ENCODE measurements at regions not wholly inside any gene's neighbourhood (a gene's known extent, or its start where the extent isn't known, plus 50 kb on each side); places are given as distances from the start of the nearest gene placed in this dataset.

DNA sequence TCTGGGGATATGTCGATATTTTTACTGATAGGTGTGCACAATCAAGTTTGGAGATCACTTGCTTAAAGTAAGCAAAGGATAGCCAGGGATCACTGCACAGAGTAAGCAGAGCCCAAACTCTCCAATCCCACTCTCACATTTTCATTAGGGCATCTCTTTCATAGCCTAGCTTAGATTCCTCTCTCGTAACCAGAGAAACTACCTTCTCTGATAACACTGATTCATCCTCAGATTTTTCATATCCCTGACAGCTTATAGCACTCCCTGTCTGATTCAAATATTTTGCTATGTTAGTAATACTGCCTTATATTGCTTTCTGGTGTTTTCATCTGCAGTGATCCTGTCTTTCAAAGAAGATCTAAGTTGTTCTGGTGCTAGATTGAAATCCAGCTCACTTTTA lies 123.7 kb downstream of the CBLL2 start:
- no peak for DNase-seq

DNA sequence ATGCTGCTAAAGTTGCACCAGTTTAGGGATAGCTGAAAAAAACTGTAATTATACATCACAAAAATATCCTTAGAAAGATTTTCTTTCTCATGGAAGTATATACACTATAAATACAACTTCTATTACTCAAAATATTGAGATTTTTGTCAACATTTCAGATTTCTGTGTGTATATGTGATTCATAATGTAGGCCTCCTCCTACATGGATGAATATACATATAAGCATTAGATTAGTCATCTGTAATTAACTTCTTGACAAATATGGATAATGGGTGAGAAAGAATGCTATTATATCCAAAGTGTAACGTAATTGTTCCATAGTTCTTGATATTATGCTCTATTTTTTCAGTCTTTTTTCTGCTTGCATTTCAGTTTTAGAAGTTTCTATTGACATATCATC lies 124.9 kb downstream of the CBLL2 start:
- DNase-seq: no peak

DNA sequence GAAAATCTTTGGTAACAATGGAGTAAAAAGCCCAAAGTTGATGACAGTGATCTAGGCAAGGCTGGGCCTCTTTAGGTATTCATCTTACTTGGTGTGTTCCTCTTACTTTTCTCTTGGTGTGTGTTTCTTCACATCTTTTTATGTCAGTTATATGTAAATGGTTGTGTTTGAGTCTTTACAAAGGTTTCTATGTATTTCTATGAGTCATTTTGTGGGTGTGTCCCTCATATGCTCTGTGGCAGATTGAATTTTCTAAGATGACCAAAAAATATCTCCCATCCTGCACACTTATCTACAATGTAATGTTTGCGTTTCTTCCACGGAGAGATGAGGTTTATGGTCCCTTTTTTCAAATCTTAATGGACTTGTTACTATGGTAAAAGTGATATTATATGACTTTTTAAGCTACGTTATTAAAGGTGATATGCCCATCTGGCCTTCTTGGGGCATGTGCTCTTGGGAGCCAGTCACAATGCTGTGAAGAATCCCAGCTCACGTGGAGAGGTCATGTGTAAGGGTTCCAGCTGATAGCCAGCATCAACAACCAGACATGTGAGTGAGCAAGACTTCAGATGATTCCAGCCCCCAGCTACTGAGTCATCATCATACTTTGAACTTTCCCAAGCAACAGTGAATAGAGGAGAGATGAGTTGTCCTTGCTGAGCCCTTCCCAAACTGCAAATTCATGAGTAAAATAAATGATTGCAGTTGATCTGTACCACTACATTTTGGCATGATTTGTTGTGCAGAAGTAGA lies 126.9 kb downstream of the CBLL2 start:
- no peak for DNase-seq

DNA sequence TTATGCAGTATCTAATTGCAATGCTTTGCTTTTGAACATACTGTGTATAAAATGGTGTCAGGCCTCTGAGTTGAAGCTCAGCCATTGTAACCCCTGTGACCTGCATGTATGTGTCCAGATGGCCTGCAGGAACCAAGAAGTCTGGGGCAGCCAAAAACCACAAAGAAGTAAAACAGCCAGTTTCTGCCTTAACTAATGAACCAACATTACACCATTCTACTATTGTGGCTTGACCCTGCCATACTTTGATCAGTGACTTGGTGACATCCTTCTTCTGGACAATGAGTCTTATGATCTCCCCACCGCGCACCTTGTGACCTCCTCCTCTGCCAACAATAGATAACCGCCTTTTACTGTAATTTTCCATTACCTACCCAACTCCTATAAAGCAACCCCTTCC lies 131.6 kb downstream of the CBLL2 start:
- DNase-seq: no peak

DNA sequence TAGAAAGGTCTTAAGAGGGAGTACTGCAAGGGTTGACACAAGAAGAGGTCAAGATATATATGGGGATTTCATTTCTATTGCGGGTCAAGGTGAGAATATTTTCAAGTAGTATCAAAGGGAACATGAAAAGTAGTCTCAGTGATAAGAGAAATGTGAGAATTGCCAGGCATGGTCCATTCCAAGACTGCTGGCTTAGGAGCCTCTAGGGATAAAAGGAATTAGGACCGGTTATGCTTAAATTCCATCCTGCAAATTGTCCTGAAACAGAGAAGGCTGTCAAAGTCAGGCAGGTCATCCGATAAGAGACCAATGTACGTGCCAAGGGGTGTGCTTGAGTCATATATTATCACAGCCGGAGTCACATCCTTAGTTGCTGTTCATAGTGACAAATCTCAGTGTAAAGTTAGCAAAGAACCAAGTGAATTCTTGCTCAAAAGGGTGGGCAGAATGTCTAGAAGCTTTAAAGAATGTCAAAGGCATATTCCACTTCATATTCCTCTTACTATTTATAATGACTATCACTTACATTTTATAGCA lies 133.6 kb downstream of the CBLL2 start:
- DNase-seq: no peak

DNA sequence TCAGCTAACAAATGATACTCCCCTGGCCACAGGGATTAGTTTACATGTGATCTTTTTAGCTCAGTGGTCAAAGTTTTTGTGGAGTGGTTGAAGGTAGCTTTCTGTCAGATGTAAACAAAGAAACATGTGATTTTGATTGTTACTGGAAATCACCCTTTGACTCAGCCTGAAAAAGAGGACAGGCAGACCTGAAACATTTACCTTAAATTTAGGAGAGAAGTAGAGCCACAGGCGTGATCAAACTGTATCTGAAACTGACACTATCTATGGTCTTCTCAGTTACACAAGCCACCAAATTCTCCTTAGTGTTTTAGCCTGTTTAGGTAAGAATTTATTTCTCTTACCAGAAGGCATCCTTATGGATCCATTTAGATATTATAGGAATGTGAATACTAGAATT lies 136.7 kb downstream of the CBLL2 start:
- no peak for DNase-seq

DNA sequence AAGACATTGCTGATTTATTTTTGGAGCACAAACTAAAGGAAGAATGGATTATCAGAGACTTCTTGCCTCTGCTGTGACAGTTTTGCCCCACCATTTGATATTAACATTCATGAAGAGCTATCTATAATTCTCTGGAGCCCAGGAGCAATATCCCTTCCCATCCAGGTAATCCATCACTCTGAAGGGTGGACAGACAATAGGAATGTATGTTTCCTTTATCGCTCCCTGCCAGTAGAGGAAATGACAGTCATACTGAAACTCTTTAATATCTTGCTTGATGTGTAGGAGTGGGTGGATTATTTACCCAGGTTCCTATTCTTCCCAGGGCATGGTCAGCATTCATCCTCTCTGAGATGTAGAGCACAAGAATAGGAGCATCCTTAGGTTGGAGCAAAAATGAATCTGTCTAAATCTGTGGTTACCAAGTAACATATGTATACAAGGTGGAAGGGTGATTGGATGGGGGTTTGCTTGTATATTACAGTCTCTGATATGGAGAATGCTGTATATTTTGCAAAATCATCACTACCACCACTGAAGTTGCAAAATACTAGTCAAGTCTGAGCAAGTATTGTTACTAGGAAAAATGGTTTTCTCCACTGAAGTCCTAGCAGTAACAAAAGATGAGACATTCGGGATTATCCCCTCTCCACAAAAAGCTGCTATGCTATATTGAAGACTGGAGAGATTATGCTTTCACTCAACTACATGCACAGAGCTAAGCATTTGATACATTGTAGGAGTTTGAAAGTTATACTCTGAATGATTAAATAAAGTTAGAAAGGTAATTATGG lies 151.6 kb downstream of the CBLL2 start:
- no peak for DNase-seq

DNA sequence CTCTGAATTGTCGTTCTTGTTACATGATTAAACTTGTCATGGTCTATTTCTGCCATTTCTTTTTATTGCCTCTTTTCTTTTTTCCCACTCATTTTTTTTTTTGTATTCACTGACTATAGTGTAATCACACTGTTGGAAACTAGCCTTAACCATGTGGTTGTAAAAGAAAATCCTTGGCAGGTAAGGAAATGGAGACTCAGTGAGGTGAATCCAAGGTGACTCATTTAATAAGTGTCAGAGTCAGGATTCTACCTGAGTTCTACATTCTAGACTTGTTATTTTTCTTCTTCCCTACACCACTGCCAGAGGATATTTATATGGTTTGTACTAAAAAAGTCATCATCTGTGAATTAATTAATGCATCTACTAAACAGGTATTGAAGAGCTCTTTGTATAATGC lies 152.2 kb downstream of the CBLL2 start:
- DNase-seq: no peak

DNA sequence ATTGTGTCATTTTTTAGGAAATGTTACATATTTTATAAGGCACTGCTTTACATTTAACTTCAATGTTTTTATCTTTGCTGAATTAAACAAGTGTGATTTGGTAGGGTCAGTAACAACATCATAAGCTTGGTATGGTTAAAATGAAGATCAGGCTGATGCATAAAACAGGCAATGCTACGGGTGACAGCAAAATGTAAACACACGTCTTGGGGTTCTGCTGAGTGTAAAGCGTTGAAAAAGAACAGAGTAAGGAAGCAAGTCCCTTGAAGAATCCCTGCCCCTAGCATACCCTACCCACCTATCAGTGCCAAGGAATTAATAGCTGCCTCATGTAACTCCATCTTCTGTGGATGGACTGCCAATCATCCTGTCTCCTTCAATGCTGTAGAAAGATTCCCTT lies 157.0 kb downstream of the CBLL2 start:
- no peak for DNase-seq

DNA sequence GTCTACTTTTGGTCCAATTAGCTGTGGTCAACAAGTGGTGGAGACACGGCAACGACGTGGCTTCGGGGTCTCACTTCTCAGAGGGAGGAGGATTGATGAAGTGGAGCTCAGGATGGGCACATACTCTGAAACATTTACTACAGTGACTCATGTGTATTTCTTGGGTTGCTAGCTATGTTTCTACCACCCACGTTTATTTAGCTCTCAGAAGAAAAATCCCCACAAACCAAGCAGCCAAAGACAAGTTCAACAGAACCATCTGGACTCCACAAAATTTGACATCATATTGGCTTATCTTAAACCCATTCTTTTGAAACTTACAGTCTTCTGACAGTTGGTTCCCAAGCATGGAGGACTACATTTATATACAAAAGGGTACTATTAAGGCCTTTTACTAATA lies 158.0 kb downstream of the CBLL2 start:
- no peak for DNase-seq

DNA sequence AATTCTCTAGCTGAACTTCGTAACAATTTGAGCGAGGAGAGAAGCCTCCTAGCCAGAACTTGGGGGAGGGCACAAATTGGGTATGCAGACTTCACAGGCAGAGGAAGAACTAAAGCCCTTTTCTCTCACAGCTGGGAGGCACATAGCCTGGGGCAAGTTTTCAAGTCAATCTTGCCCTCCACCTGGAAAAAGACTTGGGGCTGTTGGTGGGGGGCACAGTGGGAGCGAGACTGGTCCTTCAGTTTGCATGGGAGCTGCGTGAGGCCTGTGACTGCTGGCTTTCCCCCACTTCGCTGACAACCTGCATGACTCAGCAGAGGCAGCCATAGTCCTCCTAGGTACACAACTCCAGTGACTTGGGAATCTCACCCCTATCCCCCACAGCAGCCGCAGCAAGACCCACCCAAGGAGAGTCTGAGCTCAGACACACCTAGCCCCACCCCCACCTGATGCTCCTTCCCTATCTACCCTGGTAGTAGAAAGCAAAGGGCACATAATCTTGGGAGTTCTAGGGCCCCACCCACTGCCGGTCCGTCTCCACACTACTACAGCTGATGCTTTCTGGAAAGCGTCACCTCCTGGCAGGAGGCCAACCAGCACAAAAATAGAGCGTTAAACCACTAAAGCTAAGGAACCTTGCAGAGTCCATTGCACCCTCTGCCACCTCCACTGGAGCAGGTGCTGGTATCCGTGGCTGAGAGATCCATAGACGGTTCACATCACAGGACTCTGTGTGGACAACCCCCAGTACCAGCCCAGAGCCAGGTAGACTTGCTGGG lies 160.8 kb downstream of the CBLL2 start:
- DNase-seq: peak; percentile 26

DNA sequence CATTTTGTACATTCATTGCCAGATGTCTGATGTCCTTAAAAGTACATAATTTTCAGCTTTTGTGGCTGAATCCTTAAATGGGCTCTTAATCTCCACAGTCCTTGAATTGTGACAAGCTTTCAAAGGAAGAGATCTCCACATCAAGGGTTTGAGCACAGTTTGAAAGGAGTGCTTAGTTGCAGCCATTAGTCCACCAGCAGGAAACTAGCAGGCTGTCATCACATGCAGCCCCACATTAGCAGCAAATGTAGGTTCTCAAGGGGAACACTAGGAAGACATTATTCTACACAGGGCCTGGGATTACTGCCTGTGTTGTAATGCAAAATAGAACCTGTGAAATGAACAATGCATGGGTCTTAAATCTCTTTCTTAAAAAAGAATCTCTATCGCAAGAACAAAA lies 173.2 kb downstream of the CBLL2 start:
- no peak for DNase-seq

DNA sequence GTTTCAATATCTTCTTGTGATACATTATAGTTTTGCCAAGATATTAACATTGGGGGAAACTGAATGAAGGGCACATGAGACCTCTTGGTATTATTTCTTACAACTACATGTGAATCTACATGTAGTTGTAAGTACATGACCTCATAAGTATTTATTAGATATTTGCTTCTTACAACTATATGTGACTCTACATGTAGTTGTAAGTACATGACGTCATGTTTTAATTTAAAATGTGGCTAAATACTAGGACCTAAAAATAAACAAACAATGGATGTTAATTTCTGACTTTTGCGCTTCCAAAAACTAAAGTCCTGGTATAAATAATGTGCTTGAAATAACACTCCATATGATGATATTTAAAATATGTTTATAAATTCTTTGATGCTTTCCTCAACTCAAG lies 190.2 kb downstream of the CBLL2 start:
- DNase-seq: no peak

DNA sequence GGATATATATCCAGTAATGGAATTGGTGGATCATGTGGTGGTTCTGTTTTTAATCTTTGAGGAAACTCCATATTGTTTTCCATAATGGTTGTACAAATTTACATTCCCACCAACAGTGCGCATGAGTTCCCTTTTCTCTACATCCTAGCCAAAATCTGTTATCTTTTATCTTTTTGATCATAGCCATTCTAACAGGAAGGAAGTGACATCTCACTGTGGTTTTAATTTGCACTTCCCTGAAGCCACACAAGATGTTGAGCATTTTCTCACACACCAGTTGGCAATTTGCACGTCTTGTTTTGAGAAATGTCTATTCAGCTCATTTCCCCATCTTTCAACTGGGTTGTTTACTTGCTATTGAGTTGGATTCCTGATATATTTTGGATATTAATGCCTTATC lies 194.9 kb downstream of the CBLL2 start:
- no peak for DNase-seq

DNA sequence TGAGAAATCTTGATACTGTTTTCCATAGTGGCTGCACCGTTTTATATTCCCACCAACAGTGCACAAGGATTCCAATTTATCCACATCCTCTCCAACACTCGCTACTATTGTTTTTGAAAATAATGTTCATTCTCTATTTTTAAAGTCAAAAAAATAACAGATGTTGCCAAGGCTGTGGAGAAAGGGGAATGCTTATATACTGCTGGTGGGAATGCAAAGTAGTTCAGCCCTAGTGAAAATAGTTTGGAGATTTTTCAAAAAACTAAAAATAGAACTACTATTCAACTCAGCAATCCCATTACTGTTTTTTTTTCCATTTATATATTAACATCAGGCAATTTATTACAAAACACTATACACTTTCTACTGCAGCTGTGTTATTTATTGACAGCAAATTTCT lies 208.7 kb downstream of the CBLL2 start:
- no peak for DNase-seq

DNA sequence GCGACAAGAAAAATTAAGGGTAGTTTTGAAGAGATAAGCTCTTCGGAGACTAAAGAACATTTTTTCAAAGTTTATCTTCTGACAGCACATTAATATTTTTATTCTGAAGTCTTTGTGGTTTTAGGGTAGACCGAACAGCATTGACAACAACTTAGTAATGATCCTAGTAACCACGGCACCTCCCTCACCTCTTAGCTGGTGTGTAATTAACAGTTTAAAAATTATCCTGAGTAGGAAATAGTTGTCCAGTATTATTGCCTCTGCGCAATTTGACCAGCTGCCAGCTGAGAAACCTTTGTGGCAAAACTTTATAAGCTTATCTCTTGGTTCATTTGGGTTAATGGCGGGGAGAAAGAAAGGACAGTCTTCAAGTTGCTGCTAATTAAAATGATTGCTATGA lies 213.6 kb downstream of the CBLL2 start:
- no peak for DNase-seq

DNA sequence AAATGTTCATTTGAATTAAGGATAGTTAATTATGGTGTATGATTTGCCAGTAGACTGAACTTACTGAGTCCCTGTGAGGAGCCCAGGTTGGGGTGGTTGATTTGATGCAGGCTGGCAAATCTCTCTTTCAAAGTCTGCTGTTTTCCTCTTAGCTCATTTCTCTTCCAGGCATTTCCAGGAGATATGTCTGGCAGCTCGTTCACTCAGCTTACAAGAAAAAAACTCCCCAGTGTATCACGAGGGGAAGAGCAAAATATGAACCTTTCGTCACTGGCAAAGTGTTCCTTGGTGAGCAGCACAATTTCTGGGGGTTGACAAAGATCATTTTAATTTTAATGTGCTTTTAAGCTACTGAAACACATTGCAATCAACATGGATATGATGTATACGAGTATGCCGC lies 244.2 kb downstream of the CBLL2 start:
- no peak for DNase-seq

DNA sequence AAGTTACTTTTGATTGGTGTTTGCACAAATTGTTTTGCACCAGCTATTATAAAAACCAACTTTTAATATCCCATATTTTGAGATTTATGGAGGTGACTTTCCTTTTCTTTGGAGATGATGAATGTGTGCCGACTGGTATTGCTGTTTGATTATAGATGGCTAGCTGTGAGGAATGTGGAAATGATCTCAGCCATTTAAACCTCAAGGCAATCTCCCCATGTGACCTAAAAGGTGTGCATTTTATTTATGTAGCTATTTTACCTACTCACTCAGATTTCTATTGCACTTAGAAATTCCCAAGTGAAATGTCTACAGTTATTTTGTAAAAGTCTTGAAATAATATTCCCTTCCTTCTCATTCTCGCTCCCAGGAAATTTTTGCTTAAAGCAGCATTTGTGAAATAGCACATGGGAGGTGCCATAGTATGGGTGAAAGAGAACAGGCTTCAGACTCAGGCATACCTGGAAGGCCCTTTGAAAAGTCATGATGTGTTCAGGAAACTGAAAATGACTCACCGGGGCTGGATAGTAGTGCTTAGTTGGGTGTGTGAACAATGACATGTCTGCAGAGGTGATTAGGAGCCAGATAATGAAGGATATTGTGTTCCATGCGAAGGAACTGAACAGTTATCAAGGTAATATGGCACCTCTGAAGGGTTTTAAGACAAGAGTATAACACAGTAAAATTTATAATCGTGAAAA lies 247.6 kb downstream of the CBLL2 start:
- DNase-seq: no peak

DNA sequence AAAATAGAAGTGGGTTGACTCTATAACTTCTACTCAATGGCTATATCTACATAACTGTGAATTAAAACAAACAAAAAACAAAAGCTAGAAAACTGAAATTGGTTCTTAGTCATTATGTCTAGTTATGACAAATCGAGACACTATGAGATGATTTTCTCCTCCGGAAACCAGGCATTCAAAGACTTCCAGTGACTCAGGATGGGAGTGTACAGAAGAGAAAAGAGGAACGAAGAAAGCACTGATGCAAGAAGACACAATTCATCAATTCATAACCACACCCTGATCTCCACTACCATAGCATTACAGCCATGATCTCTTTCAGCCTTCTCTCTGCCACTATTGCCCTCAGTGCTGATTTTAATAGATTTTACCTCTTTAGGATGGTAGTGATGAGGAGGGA lies 253.6 kb downstream of the CBLL2 start:
- DNase-seq: no peak

DNA sequence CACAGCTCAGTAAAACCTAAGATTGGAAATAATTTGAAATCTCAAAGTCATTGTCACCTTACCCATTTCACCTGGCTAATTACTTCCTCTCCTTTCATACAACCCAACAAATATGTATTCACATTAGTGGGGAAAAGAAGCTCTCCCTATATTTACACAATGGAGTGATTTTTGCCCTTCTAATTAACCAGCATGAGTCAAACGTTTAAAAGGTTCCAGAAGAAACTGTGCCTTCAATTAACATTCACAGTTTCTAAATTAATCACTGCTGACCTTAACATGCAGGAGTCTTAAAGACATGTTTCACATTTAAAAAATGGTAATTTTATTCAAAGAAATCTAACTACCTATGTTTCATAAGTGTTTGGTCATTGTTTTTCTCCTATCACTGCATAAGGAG lies 254.6 kb downstream of the CBLL2 start:
- no peak for DNase-seq

DNA sequence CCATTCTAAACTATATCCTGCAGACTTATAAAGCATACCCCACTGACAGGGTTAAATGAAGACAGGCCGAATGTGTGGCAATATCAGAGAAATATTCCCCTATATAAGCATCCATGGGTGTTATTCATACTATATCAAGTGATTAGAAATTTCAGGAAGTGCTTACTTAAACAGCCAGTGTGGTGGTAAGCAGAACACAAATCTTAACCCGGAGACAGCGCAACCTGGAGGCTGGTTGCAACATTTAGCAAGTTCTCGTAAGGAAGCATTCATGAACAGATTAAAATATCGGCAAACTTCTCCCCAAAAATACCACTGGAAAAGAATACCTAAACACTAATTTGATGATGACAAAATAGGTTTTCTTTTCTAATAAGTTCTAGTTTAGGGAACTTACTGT lies 261.2 kb downstream of the CBLL2 start:
- no peak for DNase-seq

DNA sequence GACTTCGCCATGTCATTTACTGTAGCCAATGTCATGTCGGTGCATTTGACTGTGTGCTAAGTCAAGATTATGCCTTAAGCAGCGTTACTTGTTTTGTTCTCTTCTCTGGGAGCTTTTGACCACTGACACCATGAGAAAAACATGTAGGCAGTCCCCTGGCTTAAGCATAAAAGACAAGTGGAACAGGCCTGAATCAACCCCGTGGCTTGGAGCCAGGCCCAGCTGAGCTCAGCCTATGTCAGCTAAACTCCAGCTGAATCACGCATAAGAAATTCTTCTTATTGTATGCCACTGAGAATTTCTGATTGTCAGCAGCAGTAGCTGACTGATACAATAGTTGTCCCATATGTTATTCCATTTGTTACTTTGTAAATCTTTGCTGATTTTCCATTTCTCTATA lies 261.9 kb downstream of the CBLL2 start:
- DNase-seq: no peak

DNA sequence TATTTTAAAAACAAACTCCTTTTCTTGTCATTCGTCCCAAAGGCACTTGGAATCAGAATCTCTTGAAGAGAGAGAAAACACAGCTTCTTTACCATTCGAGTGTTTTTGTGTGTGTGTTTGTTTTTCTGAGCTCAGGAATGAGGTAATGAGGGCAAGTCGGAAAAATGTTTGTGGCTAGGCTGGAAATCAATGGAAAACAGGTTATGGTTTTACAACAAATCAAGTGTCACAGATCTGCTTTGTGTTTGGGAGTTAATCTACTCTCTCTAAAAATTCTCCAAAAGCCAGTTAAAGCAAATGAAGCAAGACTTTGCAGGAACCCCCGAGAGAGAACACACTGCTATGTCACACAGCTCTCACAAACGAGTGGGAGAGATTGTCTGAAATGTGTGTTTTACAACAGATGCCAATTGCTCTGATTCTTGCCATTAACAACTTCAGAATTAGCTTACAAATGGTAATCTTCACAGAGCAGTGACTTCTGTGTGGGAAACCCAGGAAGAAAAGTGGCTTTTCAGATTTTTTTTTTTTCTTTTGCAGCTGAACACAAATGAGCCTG lies 264.1 kb downstream of the CBLL2 start:
- DNase-seq: no peak

Data from RPMI8226 (cell line).